ENCODE measurements at regions not wholly inside any gene's neighbourhood (a gene's known extent, or its start where the extent isn't known, plus 50 kb on each side); places are given as distances from the start of the nearest gene placed in this dataset.
"Not testable (repeated sequence)": the region's sequence is repeated elsewhere in the genome, so short reads cannot be mapped to it uniquely, and the experiment has no call there.

- no peak for DNase-seq
Observed at GRCh38 chr13:88257706-88258105, 586.5 kb downstream of the SLITRK5 start.

GRCh38 chr13:88263808-88264207, 592.6 kb downstream of the SLITRK5 start:
- DNase-seq = no peak

GRCh38 chr13:88281841-88282240, 610.7 kb downstream of the SLITRK5 start:
- no peak for DNase-seq

DNA sequence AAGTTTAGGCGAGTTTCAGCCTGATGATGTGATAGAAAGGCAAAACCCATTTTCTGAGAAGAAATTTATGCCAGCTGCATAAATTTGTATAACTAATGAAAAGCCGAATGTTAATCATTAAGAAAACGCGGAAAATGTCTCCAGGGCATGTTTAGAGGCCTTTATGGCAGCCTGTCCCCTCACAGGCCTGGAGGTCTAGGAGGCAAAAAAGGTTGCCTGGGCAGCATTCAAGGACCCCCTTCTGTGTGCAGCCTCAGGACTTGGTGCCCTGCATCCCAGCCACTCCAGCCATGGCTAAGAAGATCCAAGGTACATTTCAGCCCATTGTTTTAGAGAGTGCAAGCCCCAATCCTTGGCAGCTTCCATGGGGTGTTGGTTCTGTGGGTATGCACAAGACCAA, 614.2 kb downstream of the SLITRK5 start:
- no peak for DNase-seq

DNA sequence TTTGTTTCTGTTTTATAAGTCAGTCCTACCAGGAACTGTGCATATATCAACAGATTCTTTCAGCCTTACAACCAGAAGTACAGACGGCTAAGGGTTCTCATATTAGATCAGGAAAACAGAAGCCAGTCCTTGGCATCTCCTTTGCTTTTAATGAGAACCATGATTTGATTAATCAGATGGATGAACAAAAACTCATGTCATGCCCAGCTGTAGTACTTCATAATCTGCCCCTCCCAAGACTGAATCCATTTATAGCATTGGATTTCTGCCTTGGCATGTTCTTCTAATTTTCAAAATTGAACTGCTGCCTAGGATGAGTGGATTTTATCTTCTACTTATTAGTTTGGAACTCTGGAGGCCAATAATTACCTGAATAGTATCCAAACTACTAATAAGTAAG, 617.2 kb downstream of the SLITRK5 start:
- DNase-seq = no peak

DNA sequence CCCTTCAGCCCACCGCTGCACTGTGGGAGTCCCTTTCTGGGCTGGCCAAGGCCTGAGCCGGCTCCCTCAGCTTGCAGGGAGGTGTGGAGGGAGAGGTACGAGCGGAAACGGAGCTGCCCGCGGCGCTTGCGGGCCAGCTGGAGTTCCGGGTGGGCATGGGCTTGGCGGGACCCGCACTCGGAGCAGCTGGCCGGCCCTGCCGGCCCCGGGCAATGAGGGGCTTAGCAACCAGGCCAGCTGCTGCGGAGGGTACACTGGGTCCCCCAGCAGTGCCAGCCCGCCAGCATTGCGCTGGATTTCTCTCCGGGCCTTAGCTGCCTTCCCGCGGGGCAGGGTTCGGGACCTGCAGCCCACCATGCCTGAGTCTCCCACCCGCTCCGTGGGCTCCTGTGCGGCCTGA, 620.6 kb downstream of the SLITRK5 start:
- DNase-seq = not testable (repeated sequence)

- no peak for DNase-seq
Observed at GRCh38 chr13:88294368-88294767, 623.2 kb downstream of the SLITRK5 start.

DNA sequence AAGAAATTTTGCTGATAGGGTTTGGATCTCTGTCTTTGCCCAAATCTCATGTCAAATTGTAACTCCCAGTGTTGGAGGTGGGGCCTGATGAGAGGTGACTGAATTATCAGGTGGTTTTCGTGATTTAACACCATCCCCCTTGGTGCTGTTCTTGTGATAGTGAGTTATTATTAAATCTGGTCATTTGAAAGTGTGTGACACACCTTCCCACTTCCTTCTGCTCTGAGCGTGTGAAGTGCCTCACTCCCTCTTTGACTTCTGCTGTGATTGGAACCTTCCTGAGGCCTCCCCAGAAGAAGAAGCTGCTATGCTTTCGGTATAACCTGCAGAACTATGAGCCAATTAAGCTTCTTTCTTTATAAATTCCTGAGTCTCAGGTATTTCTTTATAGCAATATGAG, 632.0 kb downstream of the SLITRK5 start:
- DNase-seq = no peak

DNA sequence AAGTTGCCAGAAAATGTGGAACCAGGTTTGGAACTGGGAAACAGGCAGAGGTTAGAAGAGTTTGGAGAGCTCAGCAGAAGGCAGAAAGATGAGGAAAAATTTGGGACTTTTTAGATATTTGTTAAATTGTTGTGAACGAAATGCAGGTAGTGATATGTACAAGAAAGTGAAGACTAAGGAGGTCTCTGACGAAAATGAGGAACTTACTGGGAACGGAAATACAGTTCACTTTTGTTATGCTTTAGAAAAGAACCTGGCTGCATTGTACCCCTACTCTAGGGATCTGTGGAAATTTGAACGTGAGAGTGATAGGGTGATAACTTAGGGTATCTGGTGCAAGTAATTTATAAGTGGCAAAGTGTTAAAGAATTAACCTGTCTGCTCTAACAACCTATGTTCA, 632.4 kb downstream of the SLITRK5 start:
- no peak for DNase-seq

DNA sequence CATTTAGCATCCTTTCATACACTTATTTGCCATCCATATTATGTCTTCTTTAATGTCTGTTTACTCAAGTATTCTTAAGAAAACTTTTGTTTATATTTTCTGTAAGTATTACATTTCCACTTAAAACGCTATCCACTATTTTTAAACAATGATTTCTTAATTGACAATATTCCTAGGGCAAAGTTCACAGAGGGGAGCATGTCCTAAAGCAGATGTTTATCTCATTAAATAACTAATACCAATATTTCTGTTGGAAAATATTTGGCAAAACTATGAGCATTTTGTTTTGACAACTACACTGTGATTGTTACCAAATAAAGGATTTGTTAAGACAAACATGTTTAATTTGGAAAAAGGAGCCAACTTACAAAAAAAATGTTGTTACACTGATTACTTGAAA, 643.3 kb downstream of the SLITRK5 start:
- no peak for DNase-seq

DNA sequence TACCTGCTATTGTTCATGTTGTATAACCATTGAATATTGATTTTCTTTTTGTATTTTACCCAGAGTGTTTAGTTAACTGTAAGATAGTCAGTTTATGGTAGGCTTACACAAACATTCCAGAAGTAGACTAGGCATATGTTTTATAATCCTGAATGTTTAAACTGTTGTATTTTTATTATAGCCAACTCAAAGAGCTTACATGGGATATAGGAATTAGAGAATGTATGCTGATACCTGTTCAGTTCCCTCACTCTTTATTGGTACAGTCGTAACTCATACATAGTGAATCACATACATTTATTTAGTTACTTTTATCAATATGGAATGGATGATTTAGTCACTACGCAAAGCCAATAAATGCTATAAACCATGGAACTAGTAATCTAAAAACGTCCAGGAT, 657.9 kb downstream of the SLITRK5 start:
- no peak for DNase-seq

DNA sequence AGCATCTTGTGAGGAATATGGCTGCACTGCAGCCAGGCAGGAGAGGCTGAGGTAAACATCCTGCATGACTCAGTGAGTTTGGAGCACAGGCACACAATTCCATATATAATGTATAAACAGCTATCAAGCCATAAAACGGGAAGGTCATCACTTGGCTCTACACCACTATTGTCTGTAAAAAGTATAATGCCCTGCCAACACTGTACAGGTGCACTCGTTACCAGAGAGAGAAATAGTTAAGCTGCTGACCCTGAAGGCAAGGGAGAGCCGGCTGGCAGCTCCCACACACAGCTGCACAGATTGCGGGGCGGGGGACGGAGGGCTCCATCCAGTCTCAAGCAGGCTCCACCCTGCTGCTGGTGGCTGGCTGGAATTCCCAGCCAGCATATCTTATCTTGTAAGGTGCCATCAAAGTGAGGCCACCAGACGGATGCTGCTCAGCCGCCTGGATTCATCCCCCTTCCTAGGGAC, 668.1 kb downstream of the SLITRK5 start:
- no peak for DNase-seq

DNA sequence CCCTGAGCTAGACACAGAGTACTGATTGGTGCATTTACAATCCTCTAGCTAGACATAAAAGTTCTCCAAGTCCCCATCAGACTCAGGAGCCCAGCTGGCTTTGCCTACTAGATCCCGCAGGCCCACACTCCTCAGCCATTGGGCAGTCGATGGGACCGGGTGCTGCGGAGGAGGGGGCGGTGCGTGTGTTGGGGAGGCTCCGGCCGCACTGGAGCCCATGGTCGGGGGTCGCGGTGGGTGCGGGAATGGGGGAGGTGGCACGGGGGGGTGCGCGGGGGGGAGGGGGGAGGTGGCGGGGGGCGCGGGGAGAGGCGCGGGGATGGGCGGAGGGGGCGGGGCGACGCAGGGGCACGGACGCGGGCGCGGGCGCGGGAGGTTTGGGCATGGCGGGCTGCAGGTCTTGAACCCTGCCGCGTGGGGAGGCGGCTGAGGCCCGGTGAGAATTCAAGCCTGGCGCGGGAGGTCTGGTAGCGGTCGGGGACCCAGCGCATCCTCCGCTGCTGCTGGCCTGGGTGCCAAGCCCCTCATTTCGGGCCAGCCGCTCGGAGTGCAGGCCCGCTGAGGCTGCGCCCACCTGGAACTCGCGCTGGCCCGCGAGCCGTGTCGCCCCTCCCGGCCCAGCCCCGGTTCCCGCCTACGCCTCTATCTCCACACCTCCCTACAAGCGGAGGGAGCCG, 674.1 kb downstream of the SLITRK5 start:
- DNase-seq = no peak

DNA sequence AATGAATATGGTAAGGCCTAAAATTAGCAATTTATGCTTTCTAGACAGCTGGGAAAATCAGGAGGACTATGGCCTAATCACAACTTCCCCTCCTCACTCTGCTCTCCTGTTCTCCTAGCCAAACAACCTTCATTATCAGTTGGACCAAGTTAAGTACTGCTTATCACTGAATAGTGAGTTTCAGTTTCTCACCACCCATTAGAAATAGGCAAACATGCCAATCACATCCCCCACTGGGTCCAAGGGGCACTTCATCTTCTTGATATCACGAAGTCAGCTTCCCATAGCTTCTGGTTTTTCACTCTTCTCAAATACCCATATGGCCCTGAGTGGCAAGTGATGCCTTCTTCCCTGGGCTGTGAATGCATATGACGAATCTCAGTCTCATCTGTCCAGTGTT, 689.6 kb downstream of the SLITRK5 start:
- DNase-seq = no peak

DNA sequence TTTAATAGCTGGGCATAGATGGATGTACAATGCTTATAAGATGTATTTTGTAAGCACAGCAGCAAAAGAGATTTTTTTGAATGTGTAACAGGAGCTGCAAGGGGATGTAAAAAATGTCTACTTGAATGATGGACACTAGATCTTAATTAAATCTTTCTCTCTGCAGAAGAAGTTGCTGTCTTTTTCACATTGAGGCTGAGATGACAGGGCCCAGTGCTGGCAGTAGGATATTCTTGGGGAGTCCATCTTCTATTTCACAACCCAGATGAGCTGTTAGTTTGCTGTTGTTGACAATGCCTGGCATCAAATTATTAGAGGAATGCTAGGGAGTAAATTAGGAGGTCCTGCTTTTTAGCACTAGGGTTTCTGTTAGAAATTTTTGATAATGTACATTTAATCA, 698.7 kb downstream of the SLITRK5 start:
- DNase-seq = no peak

- DNase-seq = no peak
Observed at GRCh38 chr13:88376760-88377388, 705.7 kb downstream of the SLITRK5 start.

DNA sequence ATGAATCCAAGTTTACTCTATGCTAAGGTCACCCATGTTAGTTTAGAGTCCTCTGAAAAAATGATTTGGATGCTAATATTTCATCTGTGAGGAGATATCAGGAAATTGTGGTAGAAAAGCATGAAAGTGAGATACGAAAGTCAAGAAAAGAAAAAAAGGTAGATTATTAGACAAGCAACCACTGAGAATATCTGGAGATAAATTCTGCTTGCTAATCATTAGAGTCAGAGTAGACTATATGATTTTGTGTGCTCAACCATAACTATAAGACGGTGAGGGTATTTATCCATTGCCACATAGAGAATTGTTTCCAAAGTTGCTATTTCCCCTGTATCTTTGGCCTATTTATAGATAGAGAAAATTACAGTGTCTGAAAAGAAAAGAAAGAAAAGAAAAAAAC, 706.7 kb downstream of the SLITRK5 start:
- no peak for DNase-seq

GRCh38 chr13:88384542-88384941, 713.4 kb downstream of the SLITRK5 start:
- no peak for DNase-seq

DNA sequence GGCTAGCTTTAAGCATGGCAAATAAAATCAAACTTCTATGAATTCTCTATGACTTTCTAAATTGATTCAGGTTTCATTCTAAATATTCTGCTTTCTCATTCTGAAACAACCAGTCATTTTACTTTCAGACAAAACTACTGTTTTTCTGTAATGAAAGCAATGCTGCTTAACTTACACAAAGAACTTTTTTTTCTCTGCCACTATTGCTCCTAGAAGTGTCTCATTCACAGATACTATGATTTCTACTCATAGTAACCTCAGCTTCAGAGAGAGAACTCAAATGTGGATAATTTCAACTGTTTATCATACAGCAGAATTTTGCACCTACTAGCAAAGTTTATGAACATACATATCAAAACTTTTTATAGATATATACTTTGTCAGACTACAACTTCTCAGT, 724.6 kb downstream of the SLITRK5 start:
- DNase-seq = no peak

- DNase-seq = no peak
Observed at GRCh38 chr13:88411696-88412095, 740.5 kb downstream of the SLITRK5 start.

DNA sequence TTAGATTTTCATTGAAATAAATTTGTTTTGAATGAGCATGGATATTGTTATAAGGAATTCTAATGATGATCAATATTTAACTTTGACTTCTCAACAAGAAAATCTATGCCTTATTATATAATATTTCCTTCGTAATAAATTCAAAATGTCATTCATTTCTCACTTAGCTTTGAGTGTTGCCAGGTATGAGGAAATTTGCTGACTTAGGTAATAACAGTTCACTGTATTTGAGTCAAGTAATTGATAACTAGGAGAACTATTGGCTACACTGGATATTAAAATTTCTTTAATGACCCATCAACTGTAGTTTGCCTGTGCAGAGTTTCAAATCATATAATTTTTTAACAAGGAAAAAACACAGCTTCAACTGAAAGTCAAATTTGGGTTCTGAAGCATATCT, 746.6 kb downstream of the SLITRK5 start:
- no peak for DNase-seq

DNA sequence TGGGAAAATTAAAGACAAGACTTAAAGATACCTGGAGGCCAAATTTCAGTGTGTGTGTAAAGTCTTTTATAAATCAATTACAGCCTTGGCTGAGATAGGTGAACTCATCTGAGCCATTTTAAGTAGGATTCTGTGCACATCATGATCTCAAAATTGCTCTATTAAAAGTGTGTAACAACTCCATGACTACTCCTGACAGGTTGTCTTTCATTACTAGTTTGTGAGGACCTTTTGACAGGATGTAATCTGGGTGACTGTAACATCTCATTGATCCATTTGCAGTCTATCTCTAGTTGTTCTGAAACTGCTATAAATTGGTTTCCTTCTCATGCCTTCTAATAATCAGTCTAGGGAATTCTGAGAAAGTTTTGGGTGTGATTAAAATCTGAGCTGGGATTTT, 753.3 kb downstream of the SLITRK5 start:
- DNase-seq = no peak

- no peak for DNase-seq
Observed at GRCh38 chr13:88426661-88427060, 755.5 kb downstream of the SLITRK5 start.

DNA sequence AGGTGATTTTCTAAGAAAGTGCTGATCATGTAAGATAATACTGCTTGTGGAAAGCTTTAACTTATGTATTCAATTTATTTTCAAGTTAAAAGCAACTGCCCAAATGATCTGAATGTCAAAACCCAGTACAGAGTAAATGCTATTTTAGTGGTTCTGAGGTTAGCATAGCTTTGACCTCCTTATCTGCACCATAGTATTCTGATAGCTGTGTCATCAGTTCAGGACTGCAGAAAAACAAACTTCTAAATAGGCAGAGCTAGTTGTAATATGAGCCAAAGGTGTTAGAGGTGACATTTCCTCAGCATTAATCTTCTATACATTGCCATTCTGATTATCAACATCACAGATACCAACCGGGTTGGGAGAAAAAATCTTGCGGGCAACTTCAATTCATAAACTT, 758.7 kb downstream of the SLITRK5 start:
- no peak for DNase-seq

- DNase-seq = no peak
Observed at GRCh38 chr13:88434953-88435352, 763.8 kb downstream of the SLITRK5 start.
